ENCODE measurements at regions not wholly inside any gene's neighbourhood (a gene's known extent, or its start where the extent isn't known, plus 50 kb on each side); places are given as distances from the start of the nearest gene placed in this dataset.

- ATAC-seq (no peak), DNase-seq (no peak)
- H3K4me1 Mint-ChIP-seq = no peaks in the 10 kb centered on the region
- H3K27ac Mint-ChIP-seq = no peak overlapping the region
- peaks cover 5% of the 10 kb centered on the region for H3K9me3 Mint-ChIP-seq (ENCODE audit: low read depth)
- POLR2A ChIA-PET = no interaction called here
- CTCF ChIA-PET = no interaction called here
- no peaks in the 10 kb centered on the region for H3K36me3 Mint-ChIP-seq (ENCODE audit: low read depth)
- no peak overlapping the region for H3K4me3 Mint-ChIP-seq
- intact Hi-C loops (cut with DNase I, micrococcal nuclease) = no loop called here
- no peaks in the 10 kb centered on the region for H3K27me3 Mint-ChIP-seq
Observed at GRCh38 chr6:48307573-48307972, 196.6 kb upstream of the PTCHD4 start.

GRCh38 chr6:48290595-48290994 is 179.6 kb upstream of the PTCHD4 start:
- no peak for DNase-seq
- H3K9me3 Mint-ChIP-seq (ENCODE audit: low read depth) = peaks cover 11% of the 10 kb centered on the region
- H3K27me3 Mint-ChIP-seq = no peaks in the 10 kb centered on the region
- POLR2A ChIA-PET = no interaction called here
- H3K27ac Mint-ChIP-seq = no peak overlapping the region
- ATAC-seq = no peak
- H3K4me3 Mint-ChIP-seq = no peak overlapping the region
- intact Hi-C loops (cut with DNase I, micrococcal nuclease) = no loop called here
- no peaks in the 10 kb centered on the region for H3K4me1 Mint-ChIP-seq
- H3K36me3 Mint-ChIP-seq (ENCODE audit: low read depth) = no peaks in the 10 kb centered on the region
- CTCF ChIA-PET = no interaction called here

- no peaks in the 10 kb centered on the region for H3K4me1 Mint-ChIP-seq
Observed at GRCh38 chr6:48289841-48290240, 178.8 kb upstream of the PTCHD4 start.

GRCh38 chr6:48281217-48281616 is 170.2 kb upstream of the PTCHD4 start:
- H3K36me3 Mint-ChIP-seq (ENCODE audit: low read depth) = no peaks in the 10 kb centered on the region
- no peak for DNase-seq
- POLR2A ChIA-PET = no interaction called here

More at GRCh38 chr6:48289841-48290240, 178.8 kb upstream of the PTCHD4 start:
- intact Hi-C loops (cut with DNase I, micrococcal nuclease) = no loop called here
- Mint-ChIP-seq H3K27ac (no peak overlapping the region), H3K27me3 (no peaks in the 10 kb centered on the region), H3K9me3 (ENCODE audit: low read depth) (peaks cover 14% of the 10 kb centered on the region), H3K4me3 (no peak overlapping the region), H3K36me3 (ENCODE audit: low read depth) (no peaks in the 10 kb centered on the region)
- ChIA-PET CTCF (no interaction called here), POLR2A (no interaction called here)
- DNase-seq (no peak), ATAC-seq (no peak)

GRCh38 chr6:48280035-48280620 is 169.1 kb upstream of the PTCHD4 start:
- Mint-ChIP-seq H3K27me3 (no peaks in the 10 kb centered on the region), H3K9me3 (ENCODE audit: low read depth) (no peaks in the 10 kb centered on the region), H3K27ac (no peak overlapping the region), H3K4me3 (no peak overlapping the region), H3K36me3 (ENCODE audit: low read depth) (no peaks in the 10 kb centered on the region), H3K4me1 (no peaks in the 10 kb centered on the region)
- intact Hi-C loops (cut with DNase I, micrococcal nuclease) = no loop called here
- ATAC-seq = no peak
- DNase-seq = no peak
- CTCF ChIA-PET = no interaction called here
- POLR2A ChIA-PET = no interaction called here

More at GRCh38 chr6:48281217-48281616, 170.2 kb upstream of the PTCHD4 start:
- intact Hi-C loops (cut with DNase I, micrococcal nuclease) = no loop called here
- Mint-ChIP-seq H3K27ac (no peak overlapping the region), H3K9me3 (ENCODE audit: low read depth) (peaks cover 2% of the 10 kb centered on the region), H3K4me3 (no peak overlapping the region), H3K4me1 (no peaks in the 10 kb centered on the region), H3K27me3 (no peaks in the 10 kb centered on the region)
- no peak for ATAC-seq
- CTCF ChIA-PET = no interaction called here

- ATAC-seq = no peak
- intact Hi-C loops (cut with DNase I, micrococcal nuclease) = no loop called here
- H3K4me3 Mint-ChIP-seq = no peak overlapping the region
- ChIA-PET POLR2A (no interaction called here), CTCF (no interaction called here)
- no peak for DNase-seq
- H3K9me3 Mint-ChIP-seq (ENCODE audit: low read depth) = no peaks in the 10 kb centered on the region
- no peak overlapping the region for H3K27ac Mint-ChIP-seq
- H3K36me3 Mint-ChIP-seq (ENCODE audit: low read depth) = no peaks in the 10 kb centered on the region
- H3K27me3 Mint-ChIP-seq = no peaks in the 10 kb centered on the region
- no peaks in the 10 kb centered on the region for H3K4me1 Mint-ChIP-seq
Observed at GRCh38 chr6:48278261-48278660, 167.3 kb upstream of the PTCHD4 start.

- ATAC-seq (no peak), DNase-seq (no peak)
- Mint-ChIP-seq H3K27ac (no peak overlapping the region), H3K27me3 (no peaks in the 10 kb centered on the region), H3K9me3 (ENCODE audit: low read depth) (peaks cover 20% of the 10 kb centered on the region), H3K4me1 (no peaks in the 10 kb centered on the region), H3K36me3 (ENCODE audit: low read depth) (no peaks in the 10 kb centered on the region), H3K4me3 (no peak overlapping the region)
- intact Hi-C loops (cut with DNase I, micrococcal nuclease) = no loop called here
- ChIA-PET CTCF (no interaction called here), POLR2A (no interaction called here)
Observed at GRCh38 chr6:48272518-48272917, 161.5 kb upstream of the PTCHD4 start.

- H3K9me3 Mint-ChIP-seq (ENCODE audit: low read depth) = no peaks in the 10 kb centered on the region
- CTCF ChIA-PET = no interaction called here
- no peaks in the 10 kb centered on the region for H3K4me1 Mint-ChIP-seq
- H3K36me3 Mint-ChIP-seq (ENCODE audit: low read depth) = no peaks in the 10 kb centered on the region
- H3K4me3 Mint-ChIP-seq = no peak overlapping the region
- H3K27ac Mint-ChIP-seq = no peak overlapping the region
- intact Hi-C loops (cut with DNase I, micrococcal nuclease) = no loop called here
- DNase-seq (no peak), ATAC-seq (no peak)
- no peaks in the 10 kb centered on the region for H3K27me3 Mint-ChIP-seq
- POLR2A ChIA-PET = no interaction called here
Observed at GRCh38 chr6:48255094-48255493, 144.1 kb upstream of the PTCHD4 start.

- ChIA-PET CTCF (no interaction called here), POLR2A (no interaction called here)
- H3K27me3 Mint-ChIP-seq = no peaks in the 10 kb centered on the region
- intact Hi-C loops (cut with DNase I, micrococcal nuclease) = no loop called here
- no peaks in the 10 kb centered on the region for H3K9me3 Mint-ChIP-seq (ENCODE audit: low read depth)
- no peaks in the 10 kb centered on the region for H3K4me1 Mint-ChIP-seq
- no peaks in the 10 kb centered on the region for H3K36me3 Mint-ChIP-seq (ENCODE audit: low read depth)
- DNase-seq = no peak
- no peak overlapping the region for H3K27ac Mint-ChIP-seq
- no peak for ATAC-seq
- no peak overlapping the region for H3K4me3 Mint-ChIP-seq
Observed at GRCh38 chr6:48249071-48249470, 138.1 kb upstream of the PTCHD4 start.

- intact Hi-C loops (cut with DNase I, micrococcal nuclease) = no loop called here
- no peak overlapping the region for H3K4me3 Mint-ChIP-seq
- CTCF ChIA-PET = no interaction called here
Observed at GRCh38 chr6:48243071-48243470, 132.1 kb upstream of the PTCHD4 start.

GRCh38 chr6:48240287-48240686 is 129.3 kb upstream of the PTCHD4 start:
- CTCF ChIA-PET = no interaction called here
- H3K4me1 Mint-ChIP-seq = no peaks in the 10 kb centered on the region

More at GRCh38 chr6:48243071-48243470, 132.1 kb upstream of the PTCHD4 start:
- ATAC-seq = no peak
- POLR2A ChIA-PET = no interaction called here
- Mint-ChIP-seq H3K27ac (no peak overlapping the region), H3K4me1 (no peaks in the 10 kb centered on the region), H3K27me3 (no peaks in the 10 kb centered on the region), H3K36me3 (ENCODE audit: low read depth) (no peaks in the 10 kb centered on the region), H3K9me3 (ENCODE audit: low read depth) (peaks cover 2% of the 10 kb centered on the region)
- DNase-seq = no peak

GRCh38 chr6:48236375-48236774 is 125.4 kb upstream of the PTCHD4 start:
- ChIA-PET POLR2A (no interaction called here), CTCF (interaction anchor here (0.7 kb wide), 1 partner anchor 410 kb away, joined by 3 read pairs; no protein-coding TSS in a partner anchor)
- Mint-ChIP-seq H3K27me3 (no peaks in the 10 kb centered on the region), H3K36me3 (ENCODE audit: low read depth) (no peaks in the 10 kb centered on the region), H3K9me3 (ENCODE audit: low read depth) (peaks cover 24% of the 10 kb centered on the region), H3K27ac (no peak overlapping the region), H3K4me3 (no peak overlapping the region), H3K4me1 (no peaks in the 10 kb centered on the region)
- ATAC-seq = no peak
- intact Hi-C loops (cut with DNase I, micrococcal nuclease) = no loop called here
- DNase-seq = no peak

More at GRCh38 chr6:48240287-48240686, 129.3 kb upstream of the PTCHD4 start:
- POLR2A ChIA-PET = no interaction called here
- Mint-ChIP-seq H3K4me3 (no peak overlapping the region), H3K36me3 (ENCODE audit: low read depth) (no peaks in the 10 kb centered on the region), H3K27me3 (no peaks in the 10 kb centered on the region), H3K9me3 (ENCODE audit: low read depth) (peaks cover 23% of the 10 kb centered on the region), H3K27ac (no peak overlapping the region)
- intact Hi-C loops (cut with DNase I, micrococcal nuclease) = no loop called here
- no peak for ATAC-seq
- DNase-seq = no peak

- no peaks in the 10 kb centered on the region for H3K4me1 Mint-ChIP-seq
- CTCF ChIA-PET = no interaction called here
- H3K27ac Mint-ChIP-seq = no peak overlapping the region
- H3K36me3 Mint-ChIP-seq (ENCODE audit: low read depth) = no peaks in the 10 kb centered on the region
- H3K4me3 Mint-ChIP-seq = no peak overlapping the region
- intact Hi-C loops (cut with DNase I, micrococcal nuclease) = no loop called here
- DNase-seq (no peak), ATAC-seq (no peak)
- POLR2A ChIA-PET = no interaction called here
- H3K27me3 Mint-ChIP-seq = no peaks in the 10 kb centered on the region
- peaks cover 22% of the 10 kb centered on the region for H3K9me3 Mint-ChIP-seq (ENCODE audit: low read depth)
Observed at GRCh38 chr6:48233063-48233462, 122.1 kb upstream of the PTCHD4 start.

Measured in activated CD4-positive, alpha-beta T cell treated with anti-CD3 and anti-CD28 coated beads for 36 hours (primary cell).